LNCaP clone FGC (cell line): ENCODE measurements at regions not wholly inside any gene's neighbourhood (a gene's known extent, or its start where the extent isn't known, plus 50 kb on each side); places are given as distances from the start of the nearest gene placed in this dataset.

ENCODE experiments used
- DNase-seq: peaks from one replicate; pipeline ENCODE4 v3.0.0-alpha.2; 2011; ENCODE audit warnings: low read depth
- H3K4me3 ChIP-seq: 2 replicates; pipeline ENCODE4 v1.5.1; 2011; ENCODE audit warnings: mild to moderate bottlenecking, low read depth, low read length, control low read depth
- TF ChIP-seq, protein P1 (sequence below): IDR thresholded peaks from 2 replicates; pipeline ENCODE4 v1.5.1; 2012; ENCODE audit warnings: mild to moderate bottlenecking; ENCODE audit not compliant: control insufficient read depth, insufficient read depth; ENCODE audit errors: extremely low read depth

DNA sequence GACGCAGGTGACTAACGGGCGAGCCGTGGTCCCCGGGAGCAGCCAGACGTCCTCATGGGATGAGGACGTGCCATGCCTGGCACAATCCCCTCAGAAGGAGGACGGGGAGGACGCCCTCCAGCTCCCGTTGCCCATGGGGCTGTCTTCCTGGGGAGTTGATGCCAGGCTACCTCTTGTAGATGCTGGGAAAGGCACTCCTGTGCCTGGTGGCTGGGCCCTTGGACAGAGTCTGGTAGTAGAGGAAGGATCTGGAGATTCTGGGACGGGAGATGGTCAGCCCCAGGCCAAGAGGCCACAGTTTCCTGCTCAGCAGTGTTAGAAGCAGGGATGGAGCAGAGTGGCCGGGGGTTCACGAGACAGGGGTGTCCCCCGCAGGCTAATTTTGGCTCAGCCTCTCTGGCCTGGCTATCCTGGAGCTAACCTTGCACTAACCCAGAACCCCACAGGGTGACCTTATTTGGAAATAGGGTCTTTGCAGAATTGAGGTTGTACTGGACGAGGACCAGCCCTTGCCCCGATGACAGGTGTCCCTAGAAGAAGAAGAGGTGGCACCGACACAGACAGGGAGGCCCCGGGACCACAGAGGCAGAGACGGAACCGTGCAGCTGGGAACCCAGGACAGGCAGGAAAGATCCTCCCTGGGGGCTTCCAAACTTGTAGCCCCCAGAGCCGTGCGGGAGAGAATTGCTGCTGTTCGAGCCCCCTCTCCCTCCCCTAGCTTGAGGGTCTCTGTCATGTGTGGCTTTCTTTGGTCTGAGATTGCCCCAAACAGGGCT, 50.1 kb upstream of the ADRA2C start:
- H3K4me3 ChIP-seq = no peak overlapping the region
- TF ChIP-seq, protein P1, sequence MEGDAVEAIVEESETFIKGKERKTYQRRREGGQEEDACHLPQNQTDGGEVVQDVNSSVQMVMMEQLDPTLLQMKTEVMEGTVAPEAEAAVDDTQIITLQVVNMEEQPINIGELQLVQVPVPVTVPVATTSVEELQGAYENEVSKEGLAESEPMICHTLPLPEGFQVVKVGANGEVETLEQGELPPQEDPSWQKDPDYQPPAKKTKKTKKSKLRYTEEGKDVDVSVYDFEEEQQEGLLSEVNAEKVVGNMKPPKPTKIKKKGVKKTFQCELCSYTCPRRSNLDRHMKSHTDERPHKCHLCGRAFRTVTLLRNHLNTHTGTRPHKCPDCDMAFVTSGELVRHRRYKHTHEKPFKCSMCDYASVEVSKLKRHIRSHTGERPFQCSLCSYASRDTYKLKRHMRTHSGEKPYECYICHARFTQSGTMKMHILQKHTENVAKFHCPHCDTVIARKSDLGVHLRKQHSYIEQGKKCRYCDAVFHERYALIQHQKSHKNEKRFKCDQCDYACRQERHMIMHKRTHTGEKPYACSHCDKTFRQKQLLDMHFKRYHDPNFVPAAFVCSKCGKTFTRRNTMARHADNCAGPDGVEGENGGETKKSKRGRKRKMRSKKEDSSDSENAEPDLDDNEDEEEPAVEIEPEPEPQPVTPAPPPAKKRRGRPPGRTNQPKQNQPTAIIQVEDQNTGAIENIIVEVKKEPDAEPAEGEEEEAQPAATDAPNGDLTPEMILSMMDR = no peak
- no peak for DNase-seq

DNA sequence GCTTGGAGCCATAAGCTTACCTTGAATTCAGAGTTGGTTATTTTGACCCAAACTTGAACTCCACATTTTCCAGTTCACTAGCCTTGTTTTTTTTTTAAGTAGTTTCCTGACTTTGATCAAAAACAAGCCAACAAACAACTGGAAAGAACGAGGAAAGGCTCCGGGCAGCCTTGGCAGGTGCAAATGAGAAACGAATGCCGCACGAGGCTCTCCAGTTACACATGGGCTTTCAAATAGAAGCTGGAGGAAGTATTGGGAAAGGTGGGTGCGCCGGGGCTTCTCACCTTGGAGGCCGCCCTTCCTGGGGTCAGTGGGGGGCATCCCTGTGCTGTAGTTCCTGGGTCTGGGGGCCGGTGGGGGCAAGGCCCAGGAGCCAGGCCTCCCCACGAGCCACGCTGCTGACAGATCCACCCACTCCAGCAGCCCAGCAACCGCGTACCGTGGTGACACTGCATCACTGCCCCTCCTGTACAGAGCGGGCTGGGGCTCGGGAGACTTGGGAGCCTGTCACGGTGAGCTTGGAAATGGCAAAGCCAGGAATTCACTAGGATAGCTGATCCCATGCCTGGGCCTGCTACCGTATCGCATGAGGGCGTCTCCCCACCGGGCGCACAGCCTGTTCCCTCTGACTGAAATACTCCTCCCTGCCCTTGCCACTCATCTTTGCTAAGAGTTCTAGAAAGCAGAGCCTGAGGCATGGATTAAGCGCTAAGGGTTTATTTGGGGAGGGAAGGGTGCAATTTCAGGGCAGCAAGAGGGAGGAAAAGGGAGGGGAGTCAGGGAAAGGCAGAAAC, 50.9 kb upstream of the ADRA2C start:
- H3K4me3 ChIP-seq = no peak overlapping the region
- TF ChIP-seq, protein P1 = no peak
- no peak for DNase-seq

DNA sequence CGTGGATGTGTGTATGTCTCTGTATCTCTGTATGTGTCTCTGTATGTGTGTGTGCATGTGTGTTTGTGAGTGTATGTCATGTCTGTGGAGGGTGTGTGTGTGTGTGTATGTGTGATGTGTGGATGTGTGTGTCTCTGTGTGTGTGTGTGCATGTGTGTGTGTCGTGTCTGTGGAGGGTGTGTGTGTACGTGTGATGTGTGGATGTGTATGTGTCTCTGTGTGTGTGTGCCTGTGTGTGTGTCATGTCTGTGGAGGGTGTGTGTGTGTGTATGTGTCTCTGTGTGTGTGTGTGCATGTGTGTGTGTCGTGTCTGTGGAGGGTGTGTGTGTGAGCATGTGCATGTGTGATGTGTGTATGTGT, 51.6 kb upstream of the ADRA2C start:
- DNase-seq = no peak
- H3K4me3 ChIP-seq = no peak overlapping the region
- TF ChIP-seq, protein P1 = no peak

DNA sequence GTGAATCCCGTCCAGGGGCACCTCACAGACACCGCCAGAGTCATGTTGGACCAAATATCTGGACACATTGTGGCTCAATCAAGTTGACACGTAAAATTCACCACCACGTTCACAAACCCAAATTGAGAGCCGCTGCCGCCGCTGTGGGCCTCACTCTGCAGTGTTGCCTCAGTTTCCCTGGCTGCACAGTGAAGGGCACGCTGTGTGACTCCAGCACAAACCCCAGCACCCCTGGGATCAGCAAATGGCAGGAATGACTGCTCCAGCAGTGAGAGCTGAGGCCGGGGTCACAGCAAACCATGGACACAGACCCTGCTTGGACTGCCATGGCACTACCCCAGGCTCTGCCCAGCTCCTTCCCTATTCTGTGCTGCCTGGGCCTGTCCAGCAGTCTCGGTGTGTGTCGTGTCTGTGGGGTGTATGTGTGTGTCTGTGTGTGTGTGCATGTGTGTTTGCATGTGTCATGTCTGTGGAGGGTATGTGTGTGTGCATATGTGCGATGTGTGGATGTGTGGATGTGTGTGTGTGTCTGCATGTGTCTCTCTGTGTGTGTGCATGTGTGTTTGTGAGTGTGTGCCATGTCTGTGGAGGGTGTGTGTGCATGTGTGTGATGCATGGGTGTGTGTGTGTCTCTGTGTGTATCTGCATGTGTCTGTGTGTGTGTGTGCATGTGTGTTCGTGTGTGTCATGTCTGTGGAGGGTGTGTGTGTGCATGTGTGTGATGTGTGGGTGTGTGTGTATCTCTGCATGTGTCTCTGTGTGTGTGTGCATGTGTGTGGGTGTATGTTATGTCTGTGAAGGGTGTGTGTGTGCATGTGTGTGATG, 52.2 kb upstream of the ADRA2C start:
- no peak for DNase-seq
- TF ChIP-seq, protein P1 = no peak
- no peak overlapping the region for H3K4me3 ChIP-seq

DNA sequence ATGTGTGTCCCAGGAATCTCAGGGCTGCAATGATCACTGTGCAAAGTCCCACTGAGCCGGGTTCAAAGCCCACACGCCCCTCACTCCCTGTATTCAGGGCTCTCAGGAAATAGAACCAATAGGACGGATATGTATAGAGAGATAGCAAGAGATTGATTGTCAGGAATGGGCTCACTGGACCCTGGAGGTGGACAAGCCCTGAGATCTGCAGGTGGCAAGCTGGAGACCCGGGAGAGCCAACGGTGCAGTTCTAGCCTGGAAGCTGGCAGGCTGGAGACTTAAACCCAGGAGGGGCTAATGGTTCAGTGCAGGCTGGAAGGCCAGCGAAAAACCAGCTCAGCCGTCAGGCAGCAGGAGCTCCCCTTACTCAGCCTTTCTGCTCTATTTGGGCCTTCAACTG, 52.8 kb upstream of the ADRA2C start:
- no peak for DNase-seq
- TF ChIP-seq, protein P1 = no peak
- H3K4me3 ChIP-seq = no peak overlapping the region

DNA sequence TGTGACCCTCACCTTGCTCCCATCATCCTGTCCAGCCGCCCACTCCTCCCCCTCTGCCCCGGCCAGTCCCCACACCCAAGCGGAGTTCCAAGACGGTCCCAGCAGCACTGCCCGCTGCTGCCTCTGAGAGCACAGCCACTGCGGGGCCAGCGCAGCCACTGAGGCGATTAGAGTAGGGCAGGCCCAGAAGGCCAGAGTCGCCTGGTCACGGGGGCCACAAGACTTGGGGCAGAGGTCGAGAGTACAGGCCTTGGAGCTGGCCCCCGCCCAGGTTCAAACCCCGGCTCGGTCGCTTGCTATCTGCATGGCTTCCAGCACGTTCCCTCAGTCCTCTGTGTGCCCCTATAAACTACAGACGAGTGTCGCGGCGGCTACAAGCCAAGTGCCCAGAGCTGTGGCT, 53.2 kb upstream of the ADRA2C start:
- TF ChIP-seq, protein P1 = no peak
- no peak for DNase-seq
- H3K4me3 ChIP-seq = no peak overlapping the region
